ENCODE measurements at regions not wholly inside any gene's neighbourhood (a gene's known extent, or its start where the extent isn't known, plus 50 kb on each side); places are given as distances from the start of the nearest gene placed in this dataset.

DNA sequence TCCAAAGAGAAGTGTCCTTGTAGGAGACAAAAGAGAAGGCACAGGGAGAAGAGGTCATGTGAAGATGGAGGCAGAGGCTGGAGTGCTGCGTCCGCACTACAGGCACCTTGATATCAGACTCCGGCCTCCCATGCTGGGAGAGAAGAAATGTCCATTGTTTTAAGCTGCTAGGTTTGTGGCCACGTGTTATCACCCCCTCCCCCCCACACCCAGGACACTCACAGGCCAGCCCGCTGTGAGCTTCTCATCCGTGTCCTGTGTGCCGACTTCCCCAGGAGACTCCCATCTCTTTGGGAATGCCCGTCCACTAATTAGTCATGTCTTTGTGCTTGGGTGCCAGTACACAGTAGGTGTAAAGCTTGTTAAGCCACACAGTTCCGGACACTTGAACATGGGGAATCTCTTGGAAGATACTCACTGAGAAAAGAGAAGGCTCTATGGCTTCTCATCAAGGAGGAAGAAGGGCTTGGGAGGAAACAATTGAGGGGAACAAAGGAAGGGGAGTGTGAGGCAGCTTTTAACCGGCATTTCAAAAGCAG, 1234.7 kb downstream of the TBC1D22A start:
- H3K4me1 ChIP-seq (replicated peaks in 1 of 2): no peaks in the 10 kb centered on the region
- intact Hi-C loops (cut with DNase I): no loop called here
- DNase-seq: no peak
- no peaks in the 10 kb centered on the region for H3K36me3 ChIP-seq (replicated peaks in 1 of 2)
- TF ChIP-seq POLR2A (IDR thresholded peaks at IDR 0.05) (no peak), CTCF (IDR thresholded peaks at IDR 0.05) (no peak)
- no peak overlapping the region for H3K4me3 ChIP-seq
- no peak overlapping the region for H3K27ac ChIP-seq
- no peaks in the 10 kb centered on the region for H3K9me3 ChIP-seq (replicated peaks in 1 of 3)
- no peaks in the 10 kb centered on the region for H3K27me3 ChIP-seq
- 69 to 76% (median 75%) methylated on average over 10 of the region's 10 CpGs for WGBS, 4 donors

- Histone ChIP-seq H3K27me3 (no peaks in the 10 kb centered on the region), H3K27ac (no peak overlapping the region), H3K36me3 (replicated peaks in 1 of 2) (no peaks in the 10 kb centered on the region), H3K4me1 (replicated peaks in 1 of 2) (no peaks in the 10 kb centered on the region), H3K4me3 (no peak overlapping the region), H3K9me3 (replicated peaks in 1 of 3) (no peaks in the 10 kb centered on the region)
- intact Hi-C loops (cut with DNase I): no loop called here
- no peak for DNase-seq
- WGBS, 4 donors: 82 to 100% (median 88%) methylated on average over 1 to 8 of the region's 8 CpGs
- no peak for TF ChIP-seq CTCF (IDR thresholded peaks at IDR 0.05)
These were observed 1234.0 kb downstream of the TBC1D22A start for GRCh38 chr22:47996446-47996857.

- WGBS, 4 donors: 82 to 92% (median 86%) methylated on average over 4 to 8 of the region's 8 CpGs
- H3K27ac ChIP-seq: no peak overlapping the region
- no peak overlapping the region for H3K4me3 ChIP-seq
- no peaks in the 10 kb centered on the region for H3K36me3 ChIP-seq (replicated peaks in 1 of 2)
- intact Hi-C loops (cut with DNase I): no loop called here
- H3K27me3 ChIP-seq: no peaks in the 10 kb centered on the region
- no peaks in the 10 kb centered on the region for H3K9me3 ChIP-seq (replicated peaks in 1 of 3)
- no peak for DNase-seq
- no peak for TF ChIP-seq POLR2A (IDR thresholded peaks at IDR 0.05)
- TF ChIP-seq CTCF (IDR thresholded peaks at IDR 0.05): no peak
- H3K4me1 ChIP-seq (replicated peaks in 1 of 2): no peaks in the 10 kb centered on the region
These were observed 1233.3 kb downstream of the TBC1D22A start for GRCh38 chr22:47995718-47996117.

DNA sequence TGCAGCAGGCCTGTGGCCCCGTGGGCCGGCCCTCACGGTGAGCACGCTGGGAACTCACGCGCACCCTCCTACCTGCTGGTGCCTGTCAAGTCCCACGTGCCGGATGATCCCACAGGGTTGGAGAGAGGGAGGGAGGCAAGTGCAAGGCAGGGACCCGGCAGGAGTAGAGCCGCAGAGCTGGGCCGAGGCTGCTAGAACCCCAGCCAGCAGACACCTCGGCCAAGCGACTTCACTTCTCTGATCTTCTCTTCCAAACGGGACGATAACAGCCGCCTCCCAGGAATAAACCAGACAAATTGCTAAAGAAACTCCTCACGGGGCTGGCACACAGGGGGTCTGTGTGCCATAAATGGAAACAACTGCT, 1232.8 kb downstream of the TBC1D22A start:
- no peak overlapping the region for H3K27ac ChIP-seq
- H3K4me1 ChIP-seq (replicated peaks in 1 of 2): no peaks in the 10 kb centered on the region
- no peak for TF ChIP-seq CTCF (IDR thresholded peaks at IDR 0.05)
- TF ChIP-seq POLR2A (IDR thresholded peaks at IDR 0.05): no peak
- 87 to 91% (median 90%) methylated on average over 15 to 17 of the region's 17 CpGs for WGBS, 4 donors
- intact Hi-C loops (cut with DNase I): no loop called here
- no peak overlapping the region for H3K4me3 ChIP-seq
- DNase-seq: no peak
- H3K36me3 ChIP-seq (replicated peaks in 1 of 2): no peaks in the 10 kb centered on the region
- no peaks in the 10 kb centered on the region for H3K27me3 ChIP-seq
- no peaks in the 10 kb centered on the region for H3K9me3 ChIP-seq (replicated peaks in 1 of 3)

Measured in adrenal gland (tissue), 9 donors.